GM12878 (cell line): ENCODE measurements at regions not wholly inside any gene's neighbourhood (a gene's known extent, or its start where the extent isn't known, plus 50 kb on each side); places are given as distances from the start of the nearest gene placed in this dataset.

Source experiments
- ATAC-seq: fragments of 200-7000 bp; cut with Tn5 transposase; 3 replicates; pipeline ENCODE4 v1.9.1; 2020; ENCODE audit warnings: mild to moderate bottlenecking, moderate library complexity
- BruUV-seq: library from RNA; stranded (reverse); fragments of 400-500 nt; replicated peaks from 2 replicates; lab custom pipeline; 2021; lab: Mats Ljungman, UMichigan
- CTCF ChIA-PET: fragments of 300-600 bp; sonication (Branson Sonifier 250); formaldehyde crosslinking; extraction: SDS; loops from one replicate; lab custom pipeline; 2021; ENCODE audit warnings: inconsistent platforms; lab: Yijun Ruan, JAX
- POLR2A ChIA-PET: fragments of 350-600 bp; formaldehyde crosslinking; extraction: SDS; loops from one replicate; lab custom pipeline; 2021; ENCODE audit warnings: inconsistent platforms; lab: Charles Lee
- RAD21 ChIA-PET: fragments of 300-600 bp; sonication (Branson Sonifier 250); formaldehyde crosslinking; loops from one replicate; lab custom pipeline; 2023; ENCODE audit warnings: antibody characterized with exemption; ENCODE audit not compliant: unreplicated experiment; lab: Charles Lee
- SMC1A ChIA-PET: fragments of 300-600 bp; sonication (Branson Sonifier 250); formaldehyde crosslinking; loops from one replicate; lab custom pipeline; 2023; ENCODE audit not compliant: unreplicated experiment, uncharacterized antibody; lab: Charles Lee
- DNase-seq: peaks from one replicate; pipeline ENCODE4 v3.0.0-alpha.2; 2011; ENCODE audit warnings: low read depth, low spot score
- FAIRE-seq: peaks from 3 replicates; lab custom pipeline; 2011; peaks lifted over from hg19 to GRCh38; lab: Jason Lieb, UNC
- H2AFZ ChIP-seq: 2 replicates; pipeline ENCODE4 v1.6.0; 2011; ENCODE audit warnings: low read depth, low read length, control low read depth; ENCODE audit not compliant: control insufficient read depth
- H3K27ac ChIP-seq: 2 replicates; pipeline ENCODE4 v1.5.1; 2011; ENCODE audit warnings: control low read depth; ENCODE audit not compliant: control insufficient read depth, insufficient read depth
- H3K27me3 ChIP-seq, 2 experiments: replicated peaks in 1 of 2; 2 replicates each; pipeline versions ENCODE4 v1.6.0 to v1.6.1; 2011; ENCODE audit warnings: low read length in 1 of 2; ENCODE audit not compliant: control insufficient read depth in 2 of 2, insufficient read depth in 2 of 2
- H3K36me3 ChIP-seq, 2 experiments: 2 replicates each; pipeline ENCODE4 v1.5.1; 2011; ENCODE audit warnings: low read length in 1 of 2; ENCODE audit not compliant: control insufficient read depth in 2 of 2, insufficient read depth in 2 of 2
- H3K4me1 ChIP-seq: 2 replicates; pipeline ENCODE4 v1.6.1; 2011; ENCODE audit warnings: mild to moderate bottlenecking, low read length, moderate library complexity, mixed read lengths; ENCODE audit not compliant: control insufficient read depth, insufficient read depth
- H3K4me2 ChIP-seq: 2 replicates; pipeline ENCODE4 v1.6.0; 2011; ENCODE audit warnings: control low read depth; ENCODE audit not compliant: control insufficient read depth, insufficient read depth
- H3K4me3 ChIP-seq: fragments of 200-600 bp; sonication (generic); 2 replicates; pipeline ENCODE4 v1.5.1; 2016
- H3K79me2 ChIP-seq: 2 replicates; pipeline ENCODE4 v1.6.0; 2011; ENCODE audit warnings: low read length; ENCODE audit not compliant: control insufficient read depth, insufficient read depth
- H3K9ac ChIP-seq: 2 replicates; pipeline ENCODE4 v1.8.0; 2011; ENCODE audit warnings: low read length, control low read depth, mixed read lengths; ENCODE audit not compliant: control insufficient read depth, insufficient read depth
- H3K9me3 ChIP-seq: replicated peaks from 3 replicates; pipeline ENCODE4 v1.5.1; 2011; ENCODE audit warnings: mild to moderate bottlenecking, low read length; ENCODE audit not compliant: control insufficient read depth, insufficient read depth
- H4K20me1 ChIP-seq: 2 replicates; pipeline ENCODE4 v1.6.0; 2011; ENCODE audit not compliant: control insufficient read depth, insufficient read depth
- CBX3 ChIP-seq: fragments of 200-600 bp; sonication (generic); IDR thresholded peaks from 2 replicates; pipeline ENCODE4 v1.6.1; 2016; ENCODE audit warnings: low read depth, borderline replicate concordance
- CEBPB ChIP-seq, 2 experiments: fragments of 150-350 bp in 1 of 2; IDR thresholded peaks; 2 replicates each; pipeline ENCODE4 v1.6.1; 2012 to 2014; ENCODE audit warnings: low read depth in 2 of 2, low read length in 2 of 2, borderline replicate concordance in 1 of 2, inconsistent platforms in 1 of 2
- HDAC2 ChIP-seq: fragments of 200-600 bp; sonication (generic); IDR thresholded peaks from 2 replicates; pipeline ENCODE4 v1.6.1; 2017
- JUND ChIP-seq: IDR thresholded peaks from 2 replicates; pipeline ENCODE4 v1.6.1; 2012; ENCODE audit warnings: low read depth, mild to moderate bottlenecking, low read length, improper control_type of control experiment, moderate library complexity
- MAX ChIP-seq: IDR thresholded peaks from 2 replicates; pipeline ENCODE4 v1.6.1; 2012; ENCODE audit warnings: low read depth, low read length, improper control_type of control experiment
- MEF2A ChIP-seq: IDR thresholded peaks from 2 replicates; pipeline ENCODE4 v1.6.1; 2011; ENCODE audit warnings: low read depth, mild to moderate bottlenecking, low read length, moderate library complexity; ENCODE audit not compliant: insufficient read depth
- NKRF ChIP-seq: fragments of 450-650 bp; conservative IDR thresholded peaks from 2 replicates; pipeline ENCODE4 v1.6.1; 2017; ENCODE audit warnings: mild to moderate bottlenecking, moderate library complexity
- RBBP5 ChIP-seq: fragments of 200-600 bp; sonication (generic); conservative IDR thresholded peaks from 2 replicates; pipeline ENCODE4 v1.6.1; 2016
- TCF7 ChIP-seq: IDR thresholded peaks from 2 replicates; pipeline ENCODE4 v1.6.1; 2014; ENCODE audit warnings: antibody characterized with exemption, borderline replicate concordance
- ZZZ3 ChIP-seq: IDR thresholded peaks from 2 replicates; pipeline ENCODE4 v1.6.1; 2011; ENCODE audit warnings: low read depth; ENCODE audit not compliant: control insufficient read depth, insufficient read length
- WGBS: methylation state at CpG from one replicate; pipeline ENCODE4 v1.1.6; 2016; ENCODE audit warnings: low lambda C conversion rate; ENCODE audit not compliant: insufficient replicate concordance, insufficient coverage; ENCODE audit errors: missing lambda C conversion rate; 5-methylcytosine and 5-hydroxymethylcytosine counted together
- in situ Hi-C: fragments of 300-500 bp; cut with MboI; formaldehyde crosslinking; loops from 9 replicates; pipeline ENCODE4 v1.14.3; 2018; ENCODE audit warnings: mixed read lengths
- intact Hi-C: fragments of 100-400 bp; cut with micrococcal nuclease; formaldehyde crosslinking; loops from one replicate; pipeline ENCODE4 v1.14.2; 2022; ENCODE audit not compliant: unreplicated experiment

GRCh38 chr3:145063616-145064015 is 1092.0 kb downstream of the DIPK2A start:
- Histone ChIP-seq H3K4me3 (no peak overlapping the region), H3K4me1 (no peaks in the 10 kb centered on the region), H3K36me3 (no peaks in the 10 kb centered on the region), H3K79me2 (no peaks in the 10 kb centered on the region), H4K20me1 (no peaks in the 10 kb centered on the region), H3K9ac (no peak overlapping the region), H3K9me3 (no peaks in the 10 kb centered on the region), H3K4me2 (no peak overlapping the region), H3K27ac (no peak overlapping the region), H3K27me3 (no peaks in the 10 kb centered on the region), H2AFZ (no peak overlapping the region)
- 12% methylated on average over 5 of the region's 5 CpGs for WGBS
- FAIRE-seq (no peak), DNase-seq (no peak), ATAC-seq (no peak)
- RAD21 ChIA-PET: no interaction called here
- TF ChIP-seq MEF2A (no peak), JUND (no peak)
- CTCF ChIA-PET: no interaction called here
- BruUV-seq: no TSS peak
- in situ Hi-C loops (no loop called here), intact Hi-C loops (no loop called here)
- SMC1A ChIA-PET: no interaction called here
- POLR2A ChIA-PET: no interaction called here

GRCh38 chr3:145070795-145071194 is 1090.2 kb downstream of the PLOD2 start:
- Histone ChIP-seq H3K4me2 (no peak overlapping the region), H4K20me1 (no peaks in the 10 kb centered on the region), H2AFZ (no peak overlapping the region), H3K9me3 (no peaks in the 10 kb centered on the region), H3K9ac (no peak overlapping the region), H3K4me3 (no peak overlapping the region), H3K27me3 (no peaks in the 10 kb centered on the region), H3K36me3 (no peaks in the 10 kb centered on the region), H3K27ac (no peak overlapping the region), H3K79me2 (no peaks in the 10 kb centered on the region), H3K4me1 (no peaks in the 10 kb centered on the region)
- ATAC-seq (no peak), FAIRE-seq (no peak), DNase-seq (no peak)
- intact Hi-C loops (no loop called here), in situ Hi-C loops (no loop called here)
- ChIA-PET SMC1A (no interaction called here), CTCF (no interaction called here), POLR2A (no interaction called here), RAD21 (no interaction called here)
- no peak for TF ChIP-seq CEBPB (IDR thresholded peaks at IDR 0.05; ENCODE audit: borderline replicate concordance in 1 of 2, low read depth in 2 of 2, low read length in 2 of 2)
- no peak for TF ChIP-seq RBBP5
- TF ChIP-seq CBX3: no peak
- no peak for TF ChIP-seq TCF7
- TF ChIP-seq MAX: no peak
- TF ChIP-seq ZZZ3: no peak
- TF ChIP-seq HDAC2: no peak
- no peak for TF ChIP-seq NKRF
- no TSS peak for BruUV-seq
- whole genome bisulfite sequencing: 81% methylated on average over 2 of the region's 2 CpGs
